Astrocyte (in vitro differentiated cells and primary cell): ENCODE measurements at regions not wholly inside any gene's neighbourhood (a gene's known extent, or its start where the extent isn't known, plus 50 kb on each side); places are given as distances from the start of the nearest gene placed in this dataset.
"Not testable (repeated sequence)": the region's sequence is repeated elsewhere in the genome, so short reads cannot be mapped to it uniquely, and the experiment has no call there.

ENCODE experiments used
- EZH2 ChIP-seq: IDR thresholded peaks from 2 replicates; pipeline ENCODE4 v1.6.1; 2012; ENCODE audit warnings: mild to moderate bottlenecking, low read length, inconsistent platforms; ENCODE audit not compliant: insufficient read depth
- TF ChIP-seq, protein P1 (sequence below): IDR thresholded peaks from 2 replicates; pipeline ENCODE4 v1.5.1; 2011; ENCODE audit warnings: low read depth, mild to moderate bottlenecking, inconsistent platforms, low read length, moderate library complexity; ENCODE audit not compliant: insufficient read depth

DNA sequence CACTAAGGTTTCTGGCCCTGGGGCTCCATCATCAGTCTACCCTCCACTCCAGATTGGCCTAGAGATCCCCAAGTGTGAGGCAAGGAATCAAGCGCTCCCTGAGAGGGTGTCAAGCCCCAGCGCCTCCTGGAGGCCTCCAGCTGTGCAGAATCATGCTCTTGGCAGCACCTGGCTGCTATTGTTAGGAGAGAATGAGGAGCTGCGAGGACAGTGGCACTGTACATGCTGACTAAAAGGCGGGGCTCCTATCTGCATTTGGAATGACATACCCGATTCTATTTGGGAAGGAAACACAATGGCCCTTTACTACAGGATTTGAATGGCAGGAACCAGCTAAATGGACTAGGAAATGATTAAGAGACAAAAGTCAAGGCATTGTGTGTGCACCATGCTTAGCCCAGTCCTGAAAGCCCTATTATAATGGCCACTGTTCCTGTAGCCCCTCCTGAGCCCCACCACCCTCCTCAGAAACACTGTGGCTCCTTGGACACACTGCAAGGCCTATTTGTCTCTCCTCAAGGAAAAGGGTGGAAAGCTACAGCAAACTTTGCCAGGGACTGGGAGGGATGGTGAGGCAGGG is 106.1 kb downstream of the KBTBD2 start:
- TF ChIP-seq, protein P1, sequence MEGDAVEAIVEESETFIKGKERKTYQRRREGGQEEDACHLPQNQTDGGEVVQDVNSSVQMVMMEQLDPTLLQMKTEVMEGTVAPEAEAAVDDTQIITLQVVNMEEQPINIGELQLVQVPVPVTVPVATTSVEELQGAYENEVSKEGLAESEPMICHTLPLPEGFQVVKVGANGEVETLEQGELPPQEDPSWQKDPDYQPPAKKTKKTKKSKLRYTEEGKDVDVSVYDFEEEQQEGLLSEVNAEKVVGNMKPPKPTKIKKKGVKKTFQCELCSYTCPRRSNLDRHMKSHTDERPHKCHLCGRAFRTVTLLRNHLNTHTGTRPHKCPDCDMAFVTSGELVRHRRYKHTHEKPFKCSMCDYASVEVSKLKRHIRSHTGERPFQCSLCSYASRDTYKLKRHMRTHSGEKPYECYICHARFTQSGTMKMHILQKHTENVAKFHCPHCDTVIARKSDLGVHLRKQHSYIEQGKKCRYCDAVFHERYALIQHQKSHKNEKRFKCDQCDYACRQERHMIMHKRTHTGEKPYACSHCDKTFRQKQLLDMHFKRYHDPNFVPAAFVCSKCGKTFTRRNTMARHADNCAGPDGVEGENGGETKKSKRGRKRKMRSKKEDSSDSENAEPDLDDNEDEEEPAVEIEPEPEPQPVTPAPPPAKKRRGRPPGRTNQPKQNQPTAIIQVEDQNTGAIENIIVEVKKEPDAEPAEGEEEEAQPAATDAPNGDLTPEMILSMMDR = not testable (repeated sequence)
- TF ChIP-seq EZH2 = not testable (repeated sequence)
